ENCODE measurements at regions not wholly inside any gene's neighbourhood (a gene's known extent, or its start where the extent isn't known, plus 50 kb on each side); places are given as distances from the start of the nearest gene placed in this dataset.
"Not testable (repeated sequence)": the region's sequence is repeated elsewhere in the genome, so short reads cannot be mapped to it uniquely, and the experiment has no call there.

DNA sequence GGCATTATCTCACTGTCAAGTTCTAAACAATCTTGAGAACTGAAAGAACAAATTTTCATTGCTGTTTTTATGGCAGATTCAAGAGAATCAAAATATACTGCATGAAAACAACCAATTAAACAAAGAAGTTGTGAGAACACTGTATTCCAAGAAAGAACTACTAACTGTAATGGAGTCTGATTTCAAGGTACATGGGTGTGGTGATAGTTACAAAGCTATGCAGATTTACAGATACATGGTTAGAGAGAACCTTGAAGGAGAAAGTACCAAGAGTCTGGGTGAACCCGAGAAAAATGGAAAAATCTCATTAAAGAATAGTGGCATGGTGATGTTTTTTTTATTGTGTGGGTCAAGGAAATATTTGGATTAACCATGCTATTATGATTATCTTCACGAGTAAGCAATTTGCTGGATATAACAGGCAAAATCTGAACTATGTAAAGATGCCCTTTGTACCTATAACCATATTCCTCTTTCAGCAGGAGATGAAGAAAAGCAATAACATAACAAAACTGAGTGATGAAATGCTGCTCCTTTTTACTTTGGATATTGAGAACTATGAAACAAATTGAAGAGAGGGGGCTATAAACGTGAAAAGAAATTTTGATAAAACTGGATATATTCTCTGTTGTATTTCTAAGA, 100.4 kb downstream of the PLSCR2 start:
- Histone ChIP-seq H3K9me3 (no peaks in the 10 kb centered on the region), H3K36me3 (no peaks in the 10 kb centered on the region), H3K27me3 (replicated peaks; ENCODE audit: insufficient read depth) (no peaks in the 10 kb centered on the region), H3K27ac (no peak overlapping the region), H3K4me1 (replicated peaks) (no peaks in the 10 kb centered on the region), H3K4me3 (no peak overlapping the region)
- WGBS, result 68% methylated on average over 3 of the region's 3 CpGs
- TF ChIP-seq POLR2AphosphoS5 (IDR thresholded peaks at IDR 0.05) (no peak), POLR2A (IDR thresholded peaks at IDR 0.05) (no peak)
- intact Hi-C loops (cut with DNase I), result no loop called here
- no peak for DNase-seq (ENCODE audit: low spot score)

DNA sequence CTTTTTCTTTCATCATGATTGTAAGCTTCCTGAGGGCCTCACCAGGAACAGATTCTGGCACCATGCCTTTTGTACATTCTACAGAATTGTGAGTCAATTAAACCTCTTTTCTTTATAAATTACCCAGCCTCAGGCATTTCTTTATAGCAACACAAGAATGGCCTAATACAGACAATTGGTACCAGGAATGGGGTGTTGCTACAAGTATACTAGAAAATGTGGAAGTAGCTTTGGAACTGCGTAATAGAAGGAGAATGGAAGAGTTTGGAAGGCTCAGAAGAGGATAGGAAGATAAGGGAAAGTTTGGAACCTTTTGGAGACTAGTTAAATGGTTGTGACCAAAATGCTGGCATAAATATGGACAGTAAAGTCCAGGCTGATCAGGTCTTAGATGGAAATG, 108.9 kb upstream of the PLSCR4 start:
- Histone ChIP-seq H3K9me3 (no peaks in the 10 kb centered on the region), H3K27me3 (replicated peaks; ENCODE audit: insufficient read depth) (no peaks in the 10 kb centered on the region), H3K4me1 (replicated peaks) (no peaks in the 10 kb centered on the region), H3K27ac (no peak overlapping the region), H3K4me3 (no peak overlapping the region), H3K36me3 (no peaks in the 10 kb centered on the region)
- intact Hi-C loops (cut with DNase I), result no loop called here
- 92% methylated on average over 1 of the region's 1 CpG for WGBS
- TF ChIP-seq, protein P1, sequence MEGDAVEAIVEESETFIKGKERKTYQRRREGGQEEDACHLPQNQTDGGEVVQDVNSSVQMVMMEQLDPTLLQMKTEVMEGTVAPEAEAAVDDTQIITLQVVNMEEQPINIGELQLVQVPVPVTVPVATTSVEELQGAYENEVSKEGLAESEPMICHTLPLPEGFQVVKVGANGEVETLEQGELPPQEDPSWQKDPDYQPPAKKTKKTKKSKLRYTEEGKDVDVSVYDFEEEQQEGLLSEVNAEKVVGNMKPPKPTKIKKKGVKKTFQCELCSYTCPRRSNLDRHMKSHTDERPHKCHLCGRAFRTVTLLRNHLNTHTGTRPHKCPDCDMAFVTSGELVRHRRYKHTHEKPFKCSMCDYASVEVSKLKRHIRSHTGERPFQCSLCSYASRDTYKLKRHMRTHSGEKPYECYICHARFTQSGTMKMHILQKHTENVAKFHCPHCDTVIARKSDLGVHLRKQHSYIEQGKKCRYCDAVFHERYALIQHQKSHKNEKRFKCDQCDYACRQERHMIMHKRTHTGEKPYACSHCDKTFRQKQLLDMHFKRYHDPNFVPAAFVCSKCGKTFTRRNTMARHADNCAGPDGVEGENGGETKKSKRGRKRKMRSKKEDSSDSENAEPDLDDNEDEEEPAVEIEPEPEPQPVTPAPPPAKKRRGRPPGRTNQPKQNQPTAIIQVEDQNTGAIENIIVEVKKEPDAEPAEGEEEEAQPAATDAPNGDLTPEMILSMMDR (IDR thresholded peaks at IDR 0.05), result no peak
- no peak for TF ChIP-seq POLR2A (IDR thresholded peaks at IDR 0.05)
- TF ChIP-seq POLR2AphosphoS5 (IDR thresholded peaks at IDR 0.05), result no peak
- no peak for DNase-seq (ENCODE audit: low spot score)

DNA sequence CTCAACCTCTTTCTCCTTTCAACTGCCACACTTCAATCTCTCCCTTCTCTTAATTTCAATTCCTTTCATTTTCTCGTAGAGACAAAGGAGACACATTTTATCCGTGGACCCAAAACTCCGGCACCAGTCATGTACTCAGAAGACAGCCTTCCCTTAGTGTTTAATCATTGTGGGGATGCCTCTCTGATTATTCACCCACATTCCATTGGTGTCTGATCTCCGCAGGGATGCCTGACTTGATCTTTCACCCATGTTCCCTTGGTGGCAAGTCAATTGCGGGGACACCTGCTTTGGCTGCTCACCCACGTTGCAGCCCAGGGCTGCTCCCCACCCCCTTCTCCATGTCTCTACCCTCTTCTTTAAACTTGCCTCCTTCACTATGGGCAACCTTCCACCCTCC, 103.5 kb upstream of the PLSCR4 start:
- H3K27ac ChIP-seq; H3K27me3 ChIP-seq (replicated peaks; ENCODE audit: insufficient read depth); H3K4me3 ChIP-seq; DNase-seq (ENCODE audit: low spot score); H3K36me3 ChIP-seq; H3K4me1 ChIP-seq (replicated peaks); intact Hi-C loops (cut with DNase I); H3K9me3 ChIP-seq: not testable (repeated sequence)
- 88% methylated on average over 6 of the region's 6 CpGs for WGBS

DNA sequence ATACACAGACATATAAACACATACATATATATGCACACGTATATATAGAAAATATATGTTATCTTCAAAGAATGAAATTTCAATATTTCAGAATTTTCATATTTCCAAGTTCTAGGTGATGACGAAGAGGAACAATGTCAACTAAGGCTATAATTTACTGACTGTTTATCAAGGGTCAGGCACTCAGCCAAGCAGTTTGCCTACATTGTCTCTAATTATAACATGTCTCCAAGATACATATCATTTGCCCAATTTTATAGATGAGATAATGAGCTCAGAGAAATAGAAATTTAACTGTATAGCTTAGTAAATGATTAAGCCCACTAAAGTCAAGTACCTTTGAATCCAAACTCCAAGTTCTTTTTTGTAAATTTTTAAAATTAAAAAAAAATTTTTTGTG, 99.9 kb upstream of the PLSCR4 start:
- intact Hi-C loops (cut with DNase I), result no loop called here
- Histone ChIP-seq H3K4me3 (no peak overlapping the region), H3K27ac (no peak overlapping the region), H3K27me3 (replicated peaks; ENCODE audit: insufficient read depth) (no peaks in the 10 kb centered on the region), H3K36me3 (no peaks in the 10 kb centered on the region), H3K9me3 (no peaks in the 10 kb centered on the region), H3K4me1 (replicated peaks) (no peaks in the 10 kb centered on the region)
- WGBS, result 72% methylated on average over 2 of the region's 2 CpGs
- TF ChIP-seq POLR2AphosphoS5 (IDR thresholded peaks at IDR 0.05) (no peak), POLR2A (IDR thresholded peaks at IDR 0.05) (no peak)
- TF ChIP-seq, protein P1 (IDR thresholded peaks at IDR 0.05), result no peak
- DNase-seq (ENCODE audit: low spot score), result no peak

DNA sequence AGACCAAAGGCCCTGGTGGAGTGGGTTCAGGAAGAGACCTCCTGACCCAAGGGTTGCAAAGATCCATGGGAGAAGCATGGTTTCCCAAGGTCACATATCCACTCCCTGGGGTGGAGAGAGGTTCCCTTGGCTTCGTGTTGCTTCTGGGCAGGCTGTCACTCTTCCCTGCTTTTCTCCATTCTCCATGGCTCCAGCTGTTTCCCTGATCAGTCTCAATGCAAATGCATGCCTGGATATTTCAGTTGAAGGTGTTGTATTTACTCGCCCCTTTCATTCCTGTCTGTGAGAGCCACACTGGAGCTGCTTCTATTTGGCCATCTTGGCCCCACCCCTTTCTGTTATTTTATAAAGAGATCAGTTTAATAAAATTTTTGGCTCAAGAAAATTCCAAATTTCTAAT, 95.0 kb upstream of the PLSCR4 start:
- intact Hi-C loops (cut with DNase I), result no loop called here
- no peak for DNase-seq (ENCODE audit: low spot score)

DNA sequence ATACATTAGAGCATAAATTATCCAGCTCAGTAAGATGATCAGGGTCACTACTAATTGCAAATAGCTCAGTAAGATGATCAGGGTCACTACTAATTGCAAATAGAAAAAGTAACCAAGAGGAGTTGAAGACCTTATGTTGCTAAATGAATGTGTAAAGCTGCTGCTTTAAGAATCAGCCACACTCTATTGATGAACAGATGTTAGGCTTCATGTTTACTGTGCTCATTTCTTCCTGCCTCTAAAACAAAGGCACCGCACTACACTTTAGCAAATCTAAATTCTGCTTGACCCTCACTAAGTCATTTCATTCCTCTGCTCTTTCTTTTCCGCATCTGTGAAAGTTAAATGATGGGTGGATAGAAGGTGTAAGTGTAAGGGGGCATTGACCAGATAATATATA, 92.6 kb upstream of the PLSCR4 start:
- Histone ChIP-seq H3K36me3 (no peaks in the 10 kb centered on the region), H3K27ac (no peak overlapping the region), H3K4me3 (no peak overlapping the region), H3K4me1 (replicated peaks) (no peaks in the 10 kb centered on the region), H3K9me3 (no peaks in the 10 kb centered on the region), H3K27me3 (replicated peaks; ENCODE audit: insufficient read depth) (no peaks in the 10 kb centered on the region)
- no peak for DNase-seq (ENCODE audit: low spot score)
- intact Hi-C loops (cut with DNase I), result no loop called here
- 32% methylated on average over 2 of the region's 2 CpGs for WGBS
- TF ChIP-seq POLR2A (IDR thresholded peaks at IDR 0.05) (no peak), POLR2AphosphoS5 (IDR thresholded peaks at IDR 0.05) (no peak)
- TF ChIP-seq, protein P1 (IDR thresholded peaks at IDR 0.05), result no peak

More for the DNA sequence above, 95.0 kb upstream of the PLSCR4 start:
- H3K27me3 ChIP-seq (replicated peaks; ENCODE audit: insufficient read depth), result no peaks in the 10 kb centered on the region
- no peaks in the 10 kb centered on the region for H3K9me3 ChIP-seq
- no peaks in the 10 kb centered on the region for H3K36me3 ChIP-seq
- H3K27ac ChIP-seq, result no peak overlapping the region
- TF ChIP-seq POLR2AphosphoS5 (IDR thresholded peaks at IDR 0.05) (no peak), POLR2A (IDR thresholded peaks at IDR 0.05) (no peak)
- TF ChIP-seq, protein P1 (IDR thresholded peaks at IDR 0.05), result no peak
- H3K4me3 ChIP-seq, result no peak overlapping the region
- no peaks in the 10 kb centered on the region for H3K4me1 ChIP-seq (replicated peaks)
- 66% methylated on average over 2 of the region's 2 CpGs for WGBS
